Heart left ventricle (tissue), 13 donors: ENCODE measurements at regions not wholly inside any gene's neighbourhood (a gene's known extent, or its start where the extent isn't known, plus 50 kb on each side); places are given as distances from the start of the nearest gene placed in this dataset.

Experiments used
- POLR2A ChIP-seq, 2 donors: fragments of 450-650 bp; IDR thresholded peaks; one replicate each; pipeline ENCODE4 v1.6.1; 2017; ENCODE audit warnings: antibody characterized with exemption in 2 of 2, mild to moderate bottlenecking in 2 of 2, moderate library complexity in 2 of 2
- TF ChIP-seq, protein P1 (sequence below), 12 donors: fragments of 200-600 bp; sonication (generic) in 4 of 12; IDR thresholded peaks; one replicate each; pipeline versions ENCODE4 v1.5.0 to v1.8.0; 2018 to 2022; ENCODE audit warnings: antibody characterized with exemption in 12 of 12, mild to moderate bottlenecking in 5 of 12
- donor health status: ischemic (EF 13 %, LVEDD 7.1; RV severe dilation, severe dysfunction).
- donor health status: DM: no; HTN: yes; CAD: no.
- donor health status: DM: no; HTN: no; CAD: no.
- donor health status: ischemic (EF 25% LVEDD 6.9; RV normal size, moderate dysfunction).
- donor health status: ischemic (EF 25% LVEDD 5.7; RV mildly dilated, moderate dysfunction).
- donor health status: ischemic (EF 35%, LVEDD 5.7; RV mildly dilated, moderate dysfunction).
- donor health status: nonischemic (EF 11% LVEDD 7.7; RV severe dilation, severe dysfunction).
- donor health status: DM: yes; HTN: yes; CAD: no.
- donor health status: PGD.
- donor health status: ischemic (EF 29% LVEDD 5.4; RV normal size, mild dysfunction).
- donor health status: nonischemic (EF 23%, LVEDD 6.1; RV moderate dilation, normal function).

- TF ChIP-seq, protein P1, sequence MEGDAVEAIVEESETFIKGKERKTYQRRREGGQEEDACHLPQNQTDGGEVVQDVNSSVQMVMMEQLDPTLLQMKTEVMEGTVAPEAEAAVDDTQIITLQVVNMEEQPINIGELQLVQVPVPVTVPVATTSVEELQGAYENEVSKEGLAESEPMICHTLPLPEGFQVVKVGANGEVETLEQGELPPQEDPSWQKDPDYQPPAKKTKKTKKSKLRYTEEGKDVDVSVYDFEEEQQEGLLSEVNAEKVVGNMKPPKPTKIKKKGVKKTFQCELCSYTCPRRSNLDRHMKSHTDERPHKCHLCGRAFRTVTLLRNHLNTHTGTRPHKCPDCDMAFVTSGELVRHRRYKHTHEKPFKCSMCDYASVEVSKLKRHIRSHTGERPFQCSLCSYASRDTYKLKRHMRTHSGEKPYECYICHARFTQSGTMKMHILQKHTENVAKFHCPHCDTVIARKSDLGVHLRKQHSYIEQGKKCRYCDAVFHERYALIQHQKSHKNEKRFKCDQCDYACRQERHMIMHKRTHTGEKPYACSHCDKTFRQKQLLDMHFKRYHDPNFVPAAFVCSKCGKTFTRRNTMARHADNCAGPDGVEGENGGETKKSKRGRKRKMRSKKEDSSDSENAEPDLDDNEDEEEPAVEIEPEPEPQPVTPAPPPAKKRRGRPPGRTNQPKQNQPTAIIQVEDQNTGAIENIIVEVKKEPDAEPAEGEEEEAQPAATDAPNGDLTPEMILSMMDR (IDR thresholded peaks at IDR 0.05): no peak
- TF ChIP-seq POLR2A (IDR thresholded peaks at IDR 0.05): no peak
Measured at GRCh38 chr9:75692309-75692708, 198.2 kb upstream of the PCSK5 start.
